A673 (cell line): ENCODE measurements at regions not wholly inside any gene's neighbourhood (a gene's known extent, or its start where the extent isn't known, plus 50 kb on each side); places are given as distances from the start of the nearest gene placed in this dataset.

Experiments used
- CTCF ChIP-seq: fragments of 300-800, 200-600 bp; sonication (generic); conservative IDR thresholded peaks from 2 replicates; pipeline ENCODE4 v1.5.1; 2017; ENCODE audit warnings: low read depth, mild to moderate bottlenecking, antibody characterized with exemption, low read length, moderate library complexity, mixed read lengths
- EZH2 ChIP-seq: fragments of 200-600 bp; sonication (generic); IDR thresholded peaks from 2 replicates; pipeline ENCODE4 v1.6.1; 2017; ENCODE audit warnings: borderline replicate concordance, low read depth, mild to moderate bottlenecking, mixed read lengths, antibody characterized with exemption, low read length; ENCODE audit not compliant: poor library complexity, severe bottlenecking

DNA sequence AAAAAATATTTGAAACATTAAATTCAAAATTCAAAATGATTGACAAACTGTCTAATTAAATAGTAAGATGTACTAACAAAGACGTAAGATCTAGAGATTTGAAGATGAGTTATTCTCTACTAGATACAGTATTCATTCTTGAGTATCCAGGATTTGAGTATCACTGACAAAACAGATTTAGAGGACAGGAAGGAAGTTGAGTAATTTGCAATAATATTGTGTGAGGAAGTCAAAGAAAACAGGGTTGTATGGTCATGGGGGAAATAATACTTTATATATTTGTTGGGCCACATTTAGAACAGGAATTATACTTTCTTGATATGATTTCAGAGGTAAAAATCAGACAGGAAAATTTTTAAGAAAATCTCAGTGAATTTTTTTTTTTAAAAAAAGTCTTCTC, 393.1 kb upstream of the CDIN1 start:
- TF ChIP-seq CTCF (no peak), EZH2 (no peak)
